ENCODE measurements at regions not wholly inside any gene's neighbourhood (a gene's known extent, or its start where the extent isn't known, plus 50 kb on each side); places are given as distances from the start of the nearest gene placed in this dataset.

- Histone ChIP-seq H2AFZ (ENCODE audit: control insufficient read depth, low read depth, low read length) (no peak overlapping the region), H3K27ac (ENCODE audit: control insufficient read depth, insufficient read depth) (no peak overlapping the region), H3K9ac (ENCODE audit: control insufficient read depth, insufficient read depth, low read length) (no peak overlapping the region), H3K36me3 (ENCODE audit: control insufficient read depth in 2 of 2, insufficient read depth in 2 of 2, low read length in 1 of 2) (no peaks in the 10 kb centered on the region), H3K27me3 (replicated peaks in 1 of 2; ENCODE audit: control insufficient read depth in 2 of 2, insufficient read depth in 2 of 2, low read length in 1 of 2) (no peaks in the 10 kb centered on the region), H4K20me1 (ENCODE audit: control insufficient read depth, insufficient read depth) (no peaks in the 10 kb centered on the region), H3K4me3 (no peak overlapping the region), H3K4me1 (ENCODE audit: control insufficient read depth, insufficient read depth, low read length) (no peaks in the 10 kb centered on the region), H3K4me2 (ENCODE audit: control insufficient read depth, insufficient read depth) (no peak overlapping the region), H3K9me3 (replicated peaks; ENCODE audit: control insufficient read depth, insufficient read depth, low read length) (no peaks in the 10 kb centered on the region), H3K79me2 (ENCODE audit: control insufficient read depth, insufficient read depth, low read length) (no peaks in the 10 kb centered on the region)
- ATAC-seq (no peak), FAIRE-seq (no peak), DNase-seq (ENCODE audit: low read depth, low spot score) (no peak)
- ChIA-PET POLR2A (no interaction called here), CTCF (interaction anchor here (0.5 to 0.7 kb wide), 2 partner anchors 155 to 318 kb away, joined by 3 read pairs; no protein-coding TSS in a partner anchor), SMC1A (ENCODE audit: uncharacterized antibody, unreplicated experiment) (no interaction called here), RAD21 (ENCODE audit: unreplicated experiment) (no interaction called here)
- intact Hi-C loops (cut with micrococcal nuclease; ENCODE audit: unreplicated experiment) (no loop called here), in situ Hi-C loops (cut with MboI) (no loop called here)
- WGBS (ENCODE audit: insufficient coverage, insufficient replicate concordance, low lambda C conversion rate, missing lambda C conversion rate) = 20% methylated on average over 4 of the region's 4 CpGs
- TF ChIP-seq TAF1 (IDR thresholded peaks at IDR 0.05; ENCODE audit: borderline replicate concordance, low read depth, low read length) (no peak), STAT1 (conservative IDR thresholded peaks at IDR 0.05) (no peak), ZNF24 (IDR thresholded peaks at IDR 0.05) (no peak)
- BruUV-seq (replicated peaks) = no TSS peak
These were observed 98.9 kb upstream of the FOXD3 start for GRCh38 chr1:63223426-63223825.

GRCh38 chr1:63230722-63231121 lies 91.6 kb upstream of the FOXD3 start:
- Histone ChIP-seq H2AFZ (ENCODE audit: control insufficient read depth, low read depth, low read length) (no peak overlapping the region), H3K4me2 (ENCODE audit: control insufficient read depth, insufficient read depth) (no peak overlapping the region), H3K9ac (ENCODE audit: control insufficient read depth, insufficient read depth, low read length) (no peak overlapping the region), H3K27ac (ENCODE audit: control insufficient read depth, insufficient read depth) (no peak overlapping the region), H3K9me3 (replicated peaks; ENCODE audit: control insufficient read depth, insufficient read depth, low read length) (no peaks in the 10 kb centered on the region), H3K27me3 (replicated peaks in 1 of 2; ENCODE audit: control insufficient read depth in 2 of 2, insufficient read depth in 2 of 2, low read length in 1 of 2) (no peaks in the 10 kb centered on the region), H3K36me3 (ENCODE audit: control insufficient read depth in 2 of 2, insufficient read depth in 2 of 2, low read length in 1 of 2) (no peaks in the 10 kb centered on the region), H3K4me3 (no peak overlapping the region), H3K79me2 (ENCODE audit: control insufficient read depth, insufficient read depth, low read length) (no peaks in the 10 kb centered on the region), H4K20me1 (ENCODE audit: control insufficient read depth, insufficient read depth) (no peaks in the 10 kb centered on the region), H3K4me1 (ENCODE audit: control insufficient read depth, insufficient read depth, low read length) (no peaks in the 10 kb centered on the region)
- no TSS peak for BruUV-seq (replicated peaks)
- POLR2A ChIA-PET = no interaction called here
- TF ChIP-seq TCF12 (IDR thresholded peaks at IDR 0.05; ENCODE audit: low read depth, low read length) (no peak), NR2C2 (IDR thresholded peaks at IDR 0.05; ENCODE audit: borderline replicate concordance, control insufficient read depth, insufficient read length, low read depth) (no peak), SIX5 (IDR thresholded peaks at IDR 0.05; ENCODE audit: low read depth, low read length, severe bottlenecking) (no peak), PAX8 (IDR thresholded peaks at IDR 0.05) (no peak), SUPT20H (IDR thresholded peaks at IDR 0.05; ENCODE audit: borderline replicate concordance, control insufficient read depth, low read depth, low read length) (no peak), SREBF1 (IDR thresholded peaks at IDR 0.05; ENCODE audit: low read length) (no peak), SMARCA5 (IDR thresholded peaks at IDR 0.05) (no peak), POU2F2 (IDR thresholded peaks at IDR 0.05; ENCODE audit: borderline replicate concordance, low read depth, low read length) (no peak), CUX1 (IDR thresholded peaks at IDR 0.05; ENCODE audit: insufficient replicate concordance, low read depth, low read length) (no peak), ZNF217 (IDR thresholded peaks at IDR 0.05) (no peak)
- TF ChIP-seq, protein P1, sequence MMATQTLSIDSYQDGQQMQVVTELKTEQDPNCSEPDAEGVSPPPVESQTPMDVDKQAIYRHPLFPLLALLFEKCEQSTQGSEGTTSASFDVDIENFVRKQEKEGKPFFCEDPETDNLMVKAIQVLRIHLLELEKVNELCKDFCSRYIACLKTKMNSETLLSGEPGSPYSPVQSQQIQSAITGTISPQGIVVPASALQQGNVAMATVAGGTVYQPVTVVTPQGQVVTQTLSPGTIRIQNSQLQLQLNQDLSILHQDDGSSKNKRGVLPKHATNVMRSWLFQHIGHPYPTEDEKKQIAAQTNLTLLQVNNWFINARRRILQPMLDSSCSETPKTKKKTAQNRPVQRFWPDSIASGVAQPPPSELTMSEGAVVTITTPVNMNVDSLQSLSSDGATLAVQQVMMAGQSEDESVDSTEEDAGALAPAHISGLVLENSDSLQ (IDR thresholded peaks at IDR 0.05) = no peak
- RAD21 ChIA-PET (ENCODE audit: unreplicated experiment) = interaction anchor here (0.7 kb wide), 1 partner anchor 1072 kb away, joined by 3 read pairs; no protein-coding TSS in a partner anchor
- in situ Hi-C loops (cut with MboI) (no loop called here), intact Hi-C loops (cut with micrococcal nuclease; ENCODE audit: unreplicated experiment) (no loop called here)
- FAIRE-seq = no peak
- no peak for DNase-seq (ENCODE audit: low read depth, low spot score)
- ATAC-seq = no peak
- 63% methylated on average over 3 of the region's 3 CpGs for WGBS (ENCODE audit: insufficient coverage, insufficient replicate concordance, low lambda C conversion rate, missing lambda C conversion rate)
- CTCF ChIA-PET = interaction anchor here (1.1 kb wide), 1 partner anchor 96 kb away, joined by 3 read pairs; no protein-coding TSS in a partner anchor
- SMC1A ChIA-PET (ENCODE audit: uncharacterized antibody, unreplicated experiment) = interaction anchor here (1.3 kb wide), 1 partner anchor 12 kb away, joined by 4 read pairs; no protein-coding TSS in a partner anchor
